Aorta (tissue), 5 donors: ENCODE measurements at regions not wholly inside any gene's neighbourhood (a gene's known extent, or its start where the extent isn't known, plus 50 kb on each side); places are given as distances from the start of the nearest gene placed in this dataset.

Experiments
- ATAC-seq: fragments of 200-7000 bp; cut with Tn5 transposase; one replicate; pipeline ENCODE4 v1.9.1; 2022; ENCODE audit warnings: moderate library complexity; ENCODE audit not compliant: low FRiP score
- DNase-seq, 2 donors: peaks; one replicate each; pipeline ENCODE4 v3.0.0-alpha.2; 2020
- H3K27ac ChIP-seq, 2 donors: one replicate each; pipeline ENCODE4 v1.5.1; 2013; ENCODE audit warnings: low read length in 2 of 2, mild to moderate bottlenecking in 2 of 2, moderate library complexity in 2 of 2, control low read depth in 1 of 2, inconsistent platforms in 1 of 2, low read depth in 1 of 2
- H3K27me3 ChIP-seq, 2 donors: one replicate each; pipeline ENCODE4 v1.6.1; 2013; ENCODE audit warnings: control low read depth in 1 of 2, low read length in 1 of 2, mild to moderate bottlenecking in 1 of 2, moderate library complexity in 1 of 2; ENCODE audit not compliant: insufficient read depth in 2 of 2, control insufficient read depth in 1 of 2
- H3K36me3 ChIP-seq, 2 donors: one replicate each; pipeline ENCODE4 v1.6.1; 2013; ENCODE audit warnings: control low read depth in 1 of 2, low read length in 1 of 2, mild to moderate bottlenecking in 1 of 2; ENCODE audit not compliant: insufficient read depth in 2 of 2, control insufficient read depth in 1 of 2
- H3K4me1 ChIP-seq, 2 donors: one replicate each; pipeline ENCODE4 v1.6.1; 2013; ENCODE audit warnings: low read length in 2 of 2, control low read depth in 1 of 2, mild to moderate bottlenecking in 1 of 2, moderate library complexity in 1 of 2; ENCODE audit not compliant: insufficient read depth in 2 of 2, control insufficient read depth in 1 of 2
- H3K4me3 ChIP-seq, 2 donors: one replicate each; pipeline ENCODE4 v1.5.1; 2013; ENCODE audit warnings: low read length in 2 of 2, control low read depth in 1 of 2, mild to moderate bottlenecking in 1 of 2
- H3K9me3 ChIP-seq: one replicate; pipeline ENCODE4 v1.6.1; 2013; ENCODE audit warnings: mild to moderate bottlenecking, low read length; ENCODE audit not compliant: control insufficient read depth
- WGBS, 2 donors: extraction: QIAGEN DNeasy Blood & Tissue Kit; methylation state at CpG; one replicate each; pipeline ENCODE4 v1.1.7; 2013; 5-methylcytosine and 5-hydroxymethylcytosine counted together
- intact Hi-C, 2 donors: fragments of 100-400 bp; cut with DNase I; formaldehyde crosslinking; loops; one replicate each; pipeline versions ENCODE4 v1.14.2 to v1.15.0; 2022
- donor health status: healthy with polysubstance abuse.
- donor health status: Bipolar disorder and iron deficiency.
- donor health status: DM: no; HTN: no; CAD: no.
- donor health status: DM: no; HTN: no; CAD: no.
- donor health status: DM: yes; HTN: yes; CAD: no.

GRCh38 chr3:124217542-124217941 lies 225.6 kb upstream of the ROPN1 start:
- ATAC-seq (peak; percentile 61), DNase-seq (no peak)
- H3K9me3 ChIP-seq: no peaks in the 10 kb centered on the region
- intact Hi-C loops: no loop called here
- no peak overlapping the region for H3K4me3 ChIP-seq
- H3K27ac ChIP-seq: no peak overlapping the region
- no peaks in the 10 kb centered on the region for H3K27me3 ChIP-seq
- H3K4me1 ChIP-seq: no peaks in the 10 kb centered on the region
- 6 to 8% methylated on average over 3 of the region's 3 CpGs for WGBS, 2 donors
- H3K36me3 ChIP-seq: no peaks in the 10 kb centered on the region

GRCh38 chr3:124221422-124221821 lies 229.5 kb upstream of the ROPN1 start:
- Histone ChIP-seq H3K27me3 (no peaks in the 10 kb centered on the region), H3K27ac (no peak overlapping the region), H3K9me3 (no peaks in the 10 kb centered on the region), H3K4me1 (no peaks in the 10 kb centered on the region), H3K36me3 (no peaks in the 10 kb centered on the region), H3K4me3 (no peak overlapping the region)
- WGBS, 2 donors: 48 to 64% methylated on average over 2 of the region's 2 CpGs
- intact Hi-C loops: no loop called here
- ATAC-seq (no peak), DNase-seq (no peak)

GRCh38 chr3:124223853-124224252 lies 231.9 kb upstream of the ROPN1 start:
- ATAC-seq (no peak), DNase-seq (no peak)
- intact Hi-C loops: no loop called here
- 68 to 69% methylated on average over 3 of the region's 3 CpGs for WGBS, 2 donors
- Histone ChIP-seq H3K27me3 (no peaks in the 10 kb centered on the region), H3K4me3 (no peak overlapping the region), H3K4me1 (no peaks in the 10 kb centered on the region), H3K36me3 (no peaks in the 10 kb centered on the region), H3K9me3 (no peaks in the 10 kb centered on the region), H3K27ac (no peak overlapping the region)

GRCh38 chr3:124227150-124227630 lies 235.3 kb upstream of the ROPN1 start:
- no peaks in the 10 kb centered on the region for H3K9me3 ChIP-seq
- H3K4me3 ChIP-seq: no peak overlapping the region
- H3K36me3 ChIP-seq: peaks cover 0 to 3% of the 10 kb centered on the region in 2 donors
- ATAC-seq (no peak), DNase-seq (no peak)
- no peaks in the 10 kb centered on the region for H3K27me3 ChIP-seq
- 84 to 100% methylated on average over 1 of the region's 1 CpG for WGBS, 2 donors
- peaks cover 0 to 2% of the 10 kb centered on the region in 2 donors for H3K4me1 ChIP-seq
- intact Hi-C loops: no loop called here
- no peak overlapping the region for H3K27ac ChIP-seq

GRCh38 chr3:124229420-124229819 lies 237.5 kb upstream of the ROPN1 start:
- 87 to 88% methylated on average over 5 of the region's 5 CpGs for WGBS, 2 donors
- Histone ChIP-seq H3K27me3 (no peaks in the 10 kb centered on the region), H3K36me3 (peaks cover 0 to 3% of the 10 kb centered on the region in 2 donors), H3K9me3 (no peaks in the 10 kb centered on the region), H3K4me1 (peaks cover 0 to 4% of the 10 kb centered on the region in 2 donors), H3K4me3 (no peak overlapping the region), H3K27ac (no peak overlapping the region)
- DNase-seq (no peak), ATAC-seq (no peak)
- intact Hi-C loops: no loop called here

- no peaks in the 10 kb centered on the region for H3K9me3 ChIP-seq
- peaks cover 0 to 3% of the 10 kb centered on the region in 2 donors for H3K36me3 ChIP-seq
- no peak for DNase-seq
- no peak overlapping the region for H3K4me3 ChIP-seq
- intact Hi-C loops: no loop called here
- no peak for ATAC-seq
- H3K27ac ChIP-seq: no peak overlapping the region
- no peaks in the 10 kb centered on the region for H3K27me3 ChIP-seq
- WGBS, 2 donors: 96 to 99% methylated on average over 2 of the region's 2 CpGs
- H3K4me1 ChIP-seq: peaks cover 0 to 4% of the 10 kb centered on the region in 2 donors
These were observed 237.9 kb upstream of the ROPN1 start for GRCh38 chr3:124229836-124230235.

GRCh38 chr3:124230432-124230831 lies 238.5 kb upstream of the ROPN1 start:
- Histone ChIP-seq H3K4me1 (peaks cover 0 to 4% of the 10 kb centered on the region in 2 donors), H3K9me3 (no peaks in the 10 kb centered on the region), H3K27me3 (no peaks in the 10 kb centered on the region), H3K36me3 (peaks cover 0 to 3% of the 10 kb centered on the region in 2 donors), H3K4me3 (no peak overlapping the region), H3K27ac (no peak overlapping the region)
- intact Hi-C loops: no loop called here
- DNase-seq: no peak
- no peak for ATAC-seq
- 92 to 93% methylated on average over 6 of the region's 6 CpGs for WGBS, 2 donors

GRCh38 chr3:124230998-124231397 lies 239.1 kb upstream of the ROPN1 start:
- DNase-seq (no peak), ATAC-seq (no peak)
- WGBS, 2 donors: 85 to 86% methylated on average over 7 of the region's 7 CpGs
- Histone ChIP-seq H3K4me3 (no peak overlapping the region), H3K9me3 (no peaks in the 10 kb centered on the region), H3K36me3 (peaks cover 0 to 3% of the 10 kb centered on the region in 2 donors), H3K4me1 (peaks cover 0 to 4% of the 10 kb centered on the region in 2 donors), H3K27ac (no peak overlapping the region), H3K27me3 (no peaks in the 10 kb centered on the region)
- intact Hi-C loops: no loop called here

GRCh38 chr3:124234852-124235252 lies 242.9 kb upstream of the ROPN1 start:
- 96 to 98% methylated on average over 7 of the region's 7 CpGs for WGBS, 2 donors
- H3K9me3 ChIP-seq: no peaks in the 10 kb centered on the region
- intact Hi-C loops: no loop called here
- H3K4me3 ChIP-seq: no peak overlapping the region
- H3K36me3 ChIP-seq: peaks cover 2 to 4% of the 10 kb centered on the region in 2 donors
- H3K27ac ChIP-seq: no peak overlapping the region
- peaks cover 0 to 4% of the 10 kb centered on the region in 2 donors for H3K4me1 ChIP-seq
- no peak for DNase-seq
- H3K27me3 ChIP-seq: no peaks in the 10 kb centered on the region
- no peak for ATAC-seq
